ENCODE measurements at regions not wholly inside any gene's neighbourhood (a gene's known extent, or its start where the extent isn't known, plus 50 kb on each side); places are given as distances from the start of the nearest gene placed in this dataset.

- no peak overlapping the region for H3K4me3 ChIP-seq (ENCODE audit: low read depth, low read length)
- CTCF ChIA-PET, result interaction anchor here (5.0 kb wide), 1 partner anchor 39 kb away, joined by 20 read pairs; no protein-coding TSS in a partner anchor
- TF ChIP-seq, protein P1, sequence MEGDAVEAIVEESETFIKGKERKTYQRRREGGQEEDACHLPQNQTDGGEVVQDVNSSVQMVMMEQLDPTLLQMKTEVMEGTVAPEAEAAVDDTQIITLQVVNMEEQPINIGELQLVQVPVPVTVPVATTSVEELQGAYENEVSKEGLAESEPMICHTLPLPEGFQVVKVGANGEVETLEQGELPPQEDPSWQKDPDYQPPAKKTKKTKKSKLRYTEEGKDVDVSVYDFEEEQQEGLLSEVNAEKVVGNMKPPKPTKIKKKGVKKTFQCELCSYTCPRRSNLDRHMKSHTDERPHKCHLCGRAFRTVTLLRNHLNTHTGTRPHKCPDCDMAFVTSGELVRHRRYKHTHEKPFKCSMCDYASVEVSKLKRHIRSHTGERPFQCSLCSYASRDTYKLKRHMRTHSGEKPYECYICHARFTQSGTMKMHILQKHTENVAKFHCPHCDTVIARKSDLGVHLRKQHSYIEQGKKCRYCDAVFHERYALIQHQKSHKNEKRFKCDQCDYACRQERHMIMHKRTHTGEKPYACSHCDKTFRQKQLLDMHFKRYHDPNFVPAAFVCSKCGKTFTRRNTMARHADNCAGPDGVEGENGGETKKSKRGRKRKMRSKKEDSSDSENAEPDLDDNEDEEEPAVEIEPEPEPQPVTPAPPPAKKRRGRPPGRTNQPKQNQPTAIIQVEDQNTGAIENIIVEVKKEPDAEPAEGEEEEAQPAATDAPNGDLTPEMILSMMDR (IDR thresholded peaks at IDR 0.05; ENCODE audit: low read depth, low read length), result no peak
- H3K27ac ChIP-seq (ENCODE audit: low read depth, low read length), result peak overlapping the region; percentile 73
- POLR2A ChIA-PET, result interaction anchor here (0.7 to 0.8 kb wide), 3 partner anchors 58 to 408 kb away, joined by 3 read pairs; no protein-coding TSS in a partner anchor
- H3K9me3 ChIP-seq (ENCODE audit: control insufficient read depth, insufficient read depth, low read length), result no peaks in the 10 kb centered on the region; the same call in 1 of the 2 replicates
- no peak for DNase-seq (ENCODE audit: low read depth, low spot score)
- H3K27me3 ChIP-seq (ENCODE audit: control insufficient read depth, insufficient read depth, low read length), result peaks cover 9% of the 10 kb centered on the region
Measured at GRCh38 chr3:194277104-194277785, 73.9 kb downstream of the CPN2 start.

GRCh38 chr3:194277786-194278130, 73.4 kb downstream of the CPN2 start:
- peak overlapping the region; percentile 73 for H3K27ac ChIP-seq (ENCODE audit: low read depth, low read length)

DNA sequence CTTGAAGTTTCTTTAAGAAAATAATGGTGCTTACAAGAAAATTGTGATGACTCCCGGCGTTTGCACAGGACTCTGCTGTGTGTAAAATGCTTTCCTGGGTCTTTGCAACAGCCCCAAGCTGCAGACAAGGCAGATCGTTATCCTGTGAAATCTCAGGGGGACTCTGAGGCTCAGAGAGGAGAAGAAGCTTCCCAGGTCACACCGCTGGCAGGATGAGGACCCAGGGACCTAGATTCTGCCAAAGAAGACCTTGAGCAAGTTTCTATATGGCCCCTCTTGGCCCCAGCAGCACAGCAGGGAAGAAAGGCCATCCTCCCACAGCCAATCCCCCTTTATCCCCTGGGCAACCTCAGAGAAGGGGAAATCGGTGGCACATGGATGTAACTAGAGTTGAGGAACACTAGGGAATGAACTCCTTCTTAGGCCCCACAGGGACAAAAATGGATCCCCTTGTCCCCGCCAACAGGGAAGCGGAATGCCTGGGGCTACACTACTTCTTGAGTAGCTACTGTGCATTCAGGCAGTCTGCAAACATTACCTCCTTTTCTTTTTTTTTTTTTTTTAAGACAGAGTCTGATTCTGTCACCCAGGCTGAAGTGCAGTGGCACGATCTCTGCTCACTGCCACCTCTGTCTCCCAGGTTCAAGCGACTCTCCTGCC, 72.8 kb downstream of the CPN2 start:
- ChIA-PET POLR2A (interaction anchor here (0.7 kb wide), 1 partner anchor 409 kb away, joined by 3 read pairs; no protein-coding TSS in a partner anchor), CTCF (interaction anchor here (0.9 to 5.0 kb wide), 2 partner anchors 37 to 68 kb away, joined by 3 to 20 read pairs; no protein-coding TSS in a partner anchor)
- Histone ChIP-seq H3K27ac (ENCODE audit: low read depth, low read length) (no peak overlapping the region), H3K27me3 (ENCODE audit: control insufficient read depth, insufficient read depth, low read length) (peaks cover 8% of the 10 kb centered on the region), H3K9me3 (ENCODE audit: control insufficient read depth, insufficient read depth, low read length) (no peaks in the 10 kb centered on the region; the same call in 1 of the 2 replicates), H3K4me3 (ENCODE audit: low read depth, low read length) (no peak overlapping the region)
- DNase-seq (ENCODE audit: low read depth, low spot score), result no peak
- TF ChIP-seq, protein P1 (IDR thresholded peaks at IDR 0.05; ENCODE audit: low read depth, low read length), result no peak

More at GRCh38 chr3:194277786-194278130, 73.4 kb downstream of the CPN2 start:
- POLR2A ChIA-PET, result interaction anchor here (0.7 to 0.8 kb wide), 3 partner anchors 58 to 408 kb away, joined by 3 read pairs; no protein-coding TSS in a partner anchor
- DNase-seq (ENCODE audit: low read depth, low spot score), result no peak
- Histone ChIP-seq H3K27me3 (ENCODE audit: control insufficient read depth, insufficient read depth, low read length) (peaks cover 11% of the 10 kb centered on the region), H3K9me3 (ENCODE audit: control insufficient read depth, insufficient read depth, low read length) (no peaks in the 10 kb centered on the region; the same call in 1 of the 2 replicates), H3K4me3 (ENCODE audit: low read depth, low read length) (no peak overlapping the region)
- CTCF ChIA-PET, result interaction anchor here (5.0 kb wide), 1 partner anchor 38 kb away, joined by 20 read pairs; no protein-coding TSS in a partner anchor
- TF ChIP-seq, protein P1 (IDR thresholded peaks at IDR 0.05; ENCODE audit: low read depth, low read length), result no peak

DNA sequence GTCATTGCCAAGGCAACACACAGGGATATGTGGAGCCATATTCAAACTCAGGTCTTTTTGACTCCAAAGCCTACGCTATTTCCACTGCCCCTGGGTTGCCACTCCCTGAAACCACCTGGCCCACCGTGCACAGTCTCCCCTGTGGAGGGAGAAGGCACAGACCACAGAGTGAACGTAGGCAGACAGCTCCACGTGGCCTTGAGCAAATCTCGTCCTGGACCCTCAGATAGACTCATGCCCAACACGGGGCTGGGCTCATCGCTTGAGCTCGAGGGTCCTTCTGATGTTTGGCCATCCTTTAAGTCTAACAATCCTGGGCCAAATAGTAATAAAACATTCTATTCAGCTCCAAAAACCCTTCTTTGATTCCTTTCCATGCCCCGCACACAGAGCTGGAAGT, 72.0 kb downstream of the CPN2 start:
- CTCF ChIA-PET, result interaction anchor here (0.9 to 5.0 kb wide), 2 partner anchors 37 to 67 kb away, joined by 3 to 20 read pairs; no protein-coding TSS in a partner anchor
- Histone ChIP-seq H3K27ac (ENCODE audit: low read depth, low read length) (no peak overlapping the region), H3K4me3 (ENCODE audit: low read depth, low read length) (no peak overlapping the region), H3K27me3 (ENCODE audit: control insufficient read depth, insufficient read depth, low read length) (peaks cover 8% of the 10 kb centered on the region), H3K9me3 (ENCODE audit: control insufficient read depth, insufficient read depth, low read length) (no peaks in the 10 kb centered on the region)
- TF ChIP-seq, protein P1 (IDR thresholded peaks at IDR 0.05; ENCODE audit: low read depth, low read length), result no peak
- DNase-seq (ENCODE audit: low read depth, low spot score), result no peak
- POLR2A ChIA-PET, result no interaction called here
